ENCODE measurements at regions not wholly inside any gene's neighbourhood (a gene's known extent, or its start where the extent isn't known, plus 50 kb on each side); places are given as distances from the start of the nearest gene placed in this dataset.

DNA sequence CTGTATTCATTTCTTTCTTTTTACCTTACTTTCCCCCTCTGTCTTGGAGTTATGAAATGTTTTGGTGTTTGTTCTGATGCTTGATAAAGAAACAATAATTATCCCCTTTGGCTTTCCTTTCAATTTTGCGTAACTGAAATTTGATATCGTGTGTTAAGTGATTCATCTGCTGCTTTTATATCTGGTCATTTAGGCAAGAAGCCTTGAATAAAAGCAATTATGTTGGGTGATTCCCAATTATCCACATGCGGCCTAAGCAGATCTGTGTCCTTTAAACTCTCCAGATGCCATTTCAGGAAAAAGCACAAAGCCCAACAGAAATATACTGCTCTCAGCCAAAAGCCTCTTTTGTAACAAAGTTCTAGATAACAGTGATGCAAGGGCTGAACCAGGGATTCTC, 92.8 kb downstream of the TAF11L14 start:
- TF ChIP-seq YY1 (IDR thresholded peaks at IDR 0.05; ENCODE audit: insufficient read depth, insufficient read length) = no peak
- TF ChIP-seq ZNF274 (IDR thresholded peaks at IDR 0.05; ENCODE audit: low read depth, low read length) = no peak
- no peak for TF ChIP-seq SUZ12 (IDR thresholded peaks at IDR 0.05; ENCODE audit: extremely low read depth, insufficient read depth, insufficient read length)

Measured in NT2/D1 (cell line).